ENCODE measurements at regions not wholly inside any gene's neighbourhood (a gene's known extent, or its start where the extent isn't known, plus 50 kb on each side); places are given as distances from the start of the nearest gene placed in this dataset.

- Histone ChIP-seq H2BK15ac (replicated peaks; ENCODE audit: low read depth) (no peak overlapping the region), H3K27ac (ENCODE audit: low read depth, low read length) (no peak overlapping the region), H3K79me1 (ENCODE audit: low read length) (no peaks in the 10 kb centered on the region), H2BK120ac (ENCODE audit: low read depth, low read length) (no peak overlapping the region), H2AK5ac (ENCODE audit: low read length) (no peak overlapping the region), H4K8ac (ENCODE audit: low read depth, low read length) (no peak overlapping the region), H3K18ac (ENCODE audit: low read length) (no peak overlapping the region), H2BK5ac (ENCODE audit: low read length) (no peak overlapping the region), H3K79me2 (ENCODE audit: control insufficient read depth, insufficient read depth, low read length) (no peaks in the 10 kb centered on the region), H3K56ac (ENCODE audit: low read length) (no peak overlapping the region), H3K9ac (ENCODE audit: low read length) (no peak overlapping the region), H3K4ac (ENCODE audit: low read depth, low read length) (no peak overlapping the region), H3K23ac (ENCODE audit: low read length) (no peak overlapping the region), H3K4me1 (ENCODE audit: control insufficient read depth, low read depth, low read length) (no peaks in the 10 kb centered on the region), H3K36me3 (ENCODE audit: control insufficient read depth, insufficient read depth, low read length) (no peaks in the 10 kb centered on the region), H3K27me3 (ENCODE audit: insufficient read depth, low read length, poor library complexity) (no peaks in the 10 kb centered on the region), H3K4me3 (ENCODE audit: low read length) (no peak overlapping the region), H4K5ac (ENCODE audit: low read length) (no peak overlapping the region), H3K4me2 (ENCODE audit: low read length) (no peak overlapping the region)
- DNase-seq = no peak
- WGBS (ENCODE audit: extremely low coverage, insufficient coverage, low lambda C conversion rate) = no CpG with 5 or more reads among the region's 4 CpGs
These were observed 466.1 kb downstream of the FUT8 start for GRCh38 chr14:65878586-65878985.

DNA sequence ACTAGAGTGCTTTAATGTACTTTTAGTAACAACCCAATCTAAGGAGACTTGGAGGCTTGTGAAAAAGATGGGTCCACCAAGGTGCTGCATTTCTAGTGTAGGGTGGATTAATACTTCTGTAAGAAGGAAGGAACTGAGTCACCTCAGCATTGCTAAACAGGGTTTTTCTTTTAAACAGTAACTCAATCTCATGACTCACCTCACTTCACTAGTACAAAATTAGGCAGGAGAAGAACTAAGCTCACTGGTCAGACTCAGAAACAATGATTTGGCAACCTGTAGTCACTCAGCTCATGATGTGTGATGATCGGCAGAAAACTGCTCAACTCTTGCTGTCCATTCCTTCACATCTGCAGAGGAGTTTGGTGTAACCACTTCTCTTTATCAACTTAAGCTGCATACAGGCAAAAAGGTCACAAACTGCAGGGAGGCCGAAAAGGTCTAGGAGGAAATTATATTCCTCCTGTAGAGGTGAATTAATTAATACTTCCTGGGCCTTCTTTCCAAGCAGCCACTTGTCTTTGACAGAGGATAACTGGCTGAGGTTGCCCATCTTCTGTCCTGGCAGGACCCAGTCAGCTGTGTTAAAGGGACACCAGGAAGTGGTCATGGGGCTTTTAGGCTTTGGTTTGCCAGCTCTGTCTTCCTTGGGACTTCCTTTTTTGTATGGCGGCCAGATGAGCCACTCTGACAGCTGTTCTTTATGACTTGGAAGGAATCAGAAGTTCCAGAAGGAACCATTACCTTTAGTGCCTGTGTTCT lies 466.9 kb downstream of the FUT8 start:
- no peak overlapping the region for H4K8ac ChIP-seq (ENCODE audit: low read depth, low read length)
- no peaks in the 10 kb centered on the region for H3K79me1 ChIP-seq (ENCODE audit: low read length)
- H2BK120ac ChIP-seq (ENCODE audit: low read depth, low read length) = no peak overlapping the region
- no peak overlapping the region for H2AK5ac ChIP-seq (ENCODE audit: low read length)
- H3K18ac ChIP-seq (ENCODE audit: low read length) = no peak overlapping the region
- no peaks in the 10 kb centered on the region for H3K79me2 ChIP-seq (ENCODE audit: control insufficient read depth, insufficient read depth, low read length)
- no peak overlapping the region for H3K56ac ChIP-seq (ENCODE audit: low read length)
- H3K4me1 ChIP-seq (ENCODE audit: control insufficient read depth, low read depth, low read length) = no peaks in the 10 kb centered on the region
- no peak overlapping the region for H2BK15ac ChIP-seq (replicated peaks; ENCODE audit: low read depth)
- no peak overlapping the region for H4K5ac ChIP-seq (ENCODE audit: low read length)
- no peak overlapping the region for H3K4me3 ChIP-seq (ENCODE audit: low read length)
- no peak overlapping the region for H3K9ac ChIP-seq (ENCODE audit: low read length)
- H3K4ac ChIP-seq (ENCODE audit: low read depth, low read length) = no peak overlapping the region
- no peak overlapping the region for H3K27ac ChIP-seq (ENCODE audit: low read depth, low read length)
- no peaks in the 10 kb centered on the region for H3K36me3 ChIP-seq (ENCODE audit: control insufficient read depth, insufficient read depth, low read length)
- H3K23ac ChIP-seq (ENCODE audit: low read length) = no peak overlapping the region
- no peak for DNase-seq
- no peak overlapping the region for H2BK5ac ChIP-seq (ENCODE audit: low read length)
- H3K27me3 ChIP-seq (ENCODE audit: insufficient read depth, low read length, poor library complexity) = no peaks in the 10 kb centered on the region
- WGBS (ENCODE audit: extremely low coverage, insufficient coverage, low lambda C conversion rate) = no CpG with 5 or more reads among the region's 3 CpGs
- H3K4me2 ChIP-seq (ENCODE audit: low read length) = no peak overlapping the region

DNA sequence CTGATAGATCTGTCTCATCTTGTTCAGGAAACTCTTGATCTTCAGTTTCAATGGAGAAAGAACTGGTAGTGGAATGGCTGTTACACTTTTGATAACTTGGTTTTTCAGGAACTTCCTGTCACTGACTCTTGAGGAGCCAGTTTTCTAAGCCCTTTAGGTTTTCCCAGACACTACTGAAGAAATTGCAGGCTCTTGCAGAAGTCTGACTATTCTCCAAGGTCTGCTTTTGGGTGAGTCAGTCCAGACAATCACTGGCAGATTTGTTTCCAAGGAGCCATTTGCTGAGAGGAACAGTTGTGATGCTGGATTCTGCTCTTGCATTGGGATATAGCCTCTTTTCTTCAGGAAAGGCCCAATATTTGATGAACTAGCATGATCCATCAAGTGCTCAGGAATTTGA lies 468.0 kb downstream of the FUT8 start:
- H3K4me1 ChIP-seq (ENCODE audit: control insufficient read depth, low read depth, low read length) = no peaks in the 10 kb centered on the region
- H3K79me1 ChIP-seq (ENCODE audit: low read length) = no peaks in the 10 kb centered on the region
- no peak overlapping the region for H2BK5ac ChIP-seq (ENCODE audit: low read length)
- no peak overlapping the region for H4K8ac ChIP-seq (ENCODE audit: low read depth, low read length)
- H3K4me2 ChIP-seq (ENCODE audit: low read length) = no peak overlapping the region
- H2AK5ac ChIP-seq (ENCODE audit: low read length) = no peak overlapping the region
- no peak overlapping the region for H3K4ac ChIP-seq (ENCODE audit: low read depth, low read length)
- no peak for DNase-seq
- H3K18ac ChIP-seq (ENCODE audit: low read length) = no peak overlapping the region
- no peaks in the 10 kb centered on the region for H3K36me3 ChIP-seq (ENCODE audit: control insufficient read depth, insufficient read depth, low read length)
- H2BK15ac ChIP-seq (replicated peaks; ENCODE audit: low read depth) = no peak overlapping the region
- no peak overlapping the region for H3K56ac ChIP-seq (ENCODE audit: low read length)
- no peak overlapping the region for H2BK120ac ChIP-seq (ENCODE audit: low read depth, low read length)
- H3K4me3 ChIP-seq (ENCODE audit: low read length) = no peak overlapping the region
- H3K79me2 ChIP-seq (ENCODE audit: control insufficient read depth, insufficient read depth, low read length) = no peaks in the 10 kb centered on the region
- no peak overlapping the region for H4K5ac ChIP-seq (ENCODE audit: low read length)
- H3K27me3 ChIP-seq (ENCODE audit: insufficient read depth, low read length, poor library complexity) = no peaks in the 10 kb centered on the region
- H3K9ac ChIP-seq (ENCODE audit: low read length) = no peak overlapping the region
- no peak overlapping the region for H3K27ac ChIP-seq (ENCODE audit: low read depth, low read length)
- no peak overlapping the region for H3K23ac ChIP-seq (ENCODE audit: low read length)

DNA sequence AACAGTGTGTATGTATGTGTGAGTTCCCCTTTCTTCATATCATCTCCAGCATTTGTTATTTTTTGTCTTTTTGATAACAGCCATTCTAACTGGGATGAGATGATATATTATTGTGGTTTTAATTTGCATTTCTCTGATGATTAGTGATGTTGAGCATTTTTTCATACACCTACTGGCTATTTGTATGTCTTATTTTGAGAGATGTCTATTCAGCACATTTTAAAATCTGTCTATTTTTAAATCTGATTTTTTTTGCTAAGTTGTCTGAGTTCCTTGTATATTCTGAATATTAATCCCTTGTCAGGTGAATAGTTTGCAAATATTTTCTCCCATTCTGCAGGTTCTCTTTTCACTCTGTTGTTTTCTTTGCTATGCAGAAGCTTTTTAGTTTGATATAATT lies 469.1 kb downstream of the FUT8 start:
- Histone ChIP-seq H4K8ac (ENCODE audit: low read depth, low read length) (no peak overlapping the region), H2AK5ac (ENCODE audit: low read length) (no peak overlapping the region), H3K36me3 (ENCODE audit: control insufficient read depth, insufficient read depth, low read length) (no peaks in the 10 kb centered on the region), H3K4ac (ENCODE audit: low read depth, low read length) (no peak overlapping the region), H3K4me2 (ENCODE audit: low read length) (no peak overlapping the region), H3K9ac (ENCODE audit: low read length) (no peak overlapping the region), H3K27ac (ENCODE audit: low read depth, low read length) (no peak overlapping the region), H3K56ac (ENCODE audit: low read length) (no peak overlapping the region), H3K4me3 (ENCODE audit: low read length) (no peak overlapping the region), H2BK5ac (ENCODE audit: low read length) (no peak overlapping the region), H2BK15ac (replicated peaks; ENCODE audit: low read depth) (no peak overlapping the region), H3K18ac (ENCODE audit: low read length) (no peak overlapping the region), H3K23ac (ENCODE audit: low read length) (no peak overlapping the region), H3K27me3 (ENCODE audit: insufficient read depth, low read length, poor library complexity) (no peaks in the 10 kb centered on the region), H3K4me1 (ENCODE audit: control insufficient read depth, low read depth, low read length) (no peaks in the 10 kb centered on the region), H2BK120ac (ENCODE audit: low read depth, low read length) (no peak overlapping the region), H3K79me2 (ENCODE audit: control insufficient read depth, insufficient read depth, low read length) (no peaks in the 10 kb centered on the region), H3K79me1 (ENCODE audit: low read length) (no peaks in the 10 kb centered on the region), H4K5ac (ENCODE audit: low read length) (no peak overlapping the region)
- DNase-seq = no peak

DNA sequence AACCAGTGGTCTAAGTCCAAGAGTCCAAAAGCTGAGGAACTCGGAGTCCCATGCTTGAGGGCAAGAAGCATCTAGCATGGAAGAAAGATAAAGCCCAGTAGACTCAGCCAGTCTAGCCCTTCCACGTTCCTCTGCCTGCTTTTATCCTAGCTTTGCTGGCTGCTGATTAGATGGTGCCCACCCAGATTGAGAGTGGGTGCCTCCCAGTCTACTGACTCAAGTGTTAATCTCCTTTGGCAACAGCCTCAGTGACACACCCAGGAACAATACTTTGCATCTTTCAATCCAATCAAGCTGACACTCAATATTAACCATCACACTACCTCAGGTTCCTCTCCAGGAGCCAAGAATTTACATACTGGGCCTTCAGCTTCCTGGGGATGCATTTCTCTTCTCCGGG lies 476.1 kb downstream of the FUT8 start:
- no peaks in the 10 kb centered on the region for H3K27me3 ChIP-seq (ENCODE audit: insufficient read depth, low read length, poor library complexity)
- H3K4me2 ChIP-seq (ENCODE audit: low read length) = no peak overlapping the region
- H3K56ac ChIP-seq (ENCODE audit: low read length) = no peak overlapping the region
- no CpG with 5 or more reads among the region's 3 CpGs for WGBS (ENCODE audit: extremely low coverage, insufficient coverage, low lambda C conversion rate)
- H3K4me3 ChIP-seq (ENCODE audit: low read length) = no peak overlapping the region
- H3K9ac ChIP-seq (ENCODE audit: low read length) = no peak overlapping the region
- H3K4me1 ChIP-seq (ENCODE audit: control insufficient read depth, low read depth, low read length) = no peaks in the 10 kb centered on the region
- H3K27ac ChIP-seq (ENCODE audit: low read depth, low read length) = no peak overlapping the region
- H3K36me3 ChIP-seq (ENCODE audit: control insufficient read depth, insufficient read depth, low read length) = no peaks in the 10 kb centered on the region
- no peak overlapping the region for H2AK5ac ChIP-seq (ENCODE audit: low read length)
- no peak for DNase-seq
- H3K4ac ChIP-seq (ENCODE audit: low read depth, low read length) = no peak overlapping the region
- H3K79me1 ChIP-seq (ENCODE audit: low read length) = no peaks in the 10 kb centered on the region
- H3K18ac ChIP-seq (ENCODE audit: low read length) = no peak overlapping the region
- no peak overlapping the region for H2BK15ac ChIP-seq (replicated peaks; ENCODE audit: low read depth)
- no peak overlapping the region for H4K8ac ChIP-seq (ENCODE audit: low read depth, low read length)
- H2BK120ac ChIP-seq (ENCODE audit: low read depth, low read length) = no peak overlapping the region
- no peak overlapping the region for H3K23ac ChIP-seq (ENCODE audit: low read length)
- H4K5ac ChIP-seq (ENCODE audit: low read length) = no peak overlapping the region
- H3K79me2 ChIP-seq (ENCODE audit: control insufficient read depth, insufficient read depth, low read length) = no peaks in the 10 kb centered on the region
- no peak overlapping the region for H2BK5ac ChIP-seq (ENCODE audit: low read length)

GRCh38 chr14:65892315-65892714 lies 479.8 kb downstream of the FUT8 start:
- H4K5ac ChIP-seq (ENCODE audit: low read length) = no peak overlapping the region
- no peak overlapping the region for H2AK5ac ChIP-seq (ENCODE audit: low read length)
- no CpG with 5 or more reads among the region's 7 CpGs for WGBS (ENCODE audit: extremely low coverage, insufficient coverage, low lambda C conversion rate)
- H3K23ac ChIP-seq (ENCODE audit: low read length) = no peak overlapping the region
- no peaks in the 10 kb centered on the region for H3K27me3 ChIP-seq (ENCODE audit: insufficient read depth, low read length, poor library complexity)
- H3K79me1 ChIP-seq (ENCODE audit: low read length) = no peaks in the 10 kb centered on the region
- H3K4me3 ChIP-seq (ENCODE audit: low read length) = no peak overlapping the region
- no peak overlapping the region for H3K9ac ChIP-seq (ENCODE audit: low read length)
- H3K4ac ChIP-seq (ENCODE audit: low read depth, low read length) = no peak overlapping the region
- H3K56ac ChIP-seq (ENCODE audit: low read length) = no peak overlapping the region
- H3K27ac ChIP-seq (ENCODE audit: low read depth, low read length) = no peak overlapping the region
- no peak for DNase-seq
- no peaks in the 10 kb centered on the region for H3K4me1 ChIP-seq (ENCODE audit: control insufficient read depth, low read depth, low read length)
- H4K8ac ChIP-seq (ENCODE audit: low read depth, low read length) = no peak overlapping the region
- H3K4me2 ChIP-seq (ENCODE audit: low read length) = no peak overlapping the region
- H3K79me2 ChIP-seq (ENCODE audit: control insufficient read depth, insufficient read depth, low read length) = no peaks in the 10 kb centered on the region
- no peak overlapping the region for H2BK5ac ChIP-seq (ENCODE audit: low read length)
- H3K18ac ChIP-seq (ENCODE audit: low read length) = no peak overlapping the region
- H3K36me3 ChIP-seq (ENCODE audit: control insufficient read depth, insufficient read depth, low read length) = no peaks in the 10 kb centered on the region
- H2BK15ac ChIP-seq (replicated peaks; ENCODE audit: low read depth) = no peak overlapping the region
- H2BK120ac ChIP-seq (ENCODE audit: low read depth, low read length) = no peak overlapping the region

Measured in mesendoderm (in vitro differentiated cells).